Memory B cell (primary cell): ENCODE measurements at regions not wholly inside any gene's neighbourhood (a gene's known extent, or its start where the extent isn't known, plus 50 kb on each side); places are given as distances from the start of the nearest gene placed in this dataset.

ENCODE experiments used
- ATAC-seq: fragments of 150-1000 bp; cut with Tn5 transposase; 2 replicates; pipeline ENCODE4 v1.10.0; 2021; ENCODE audit warnings: low read depth, mild to moderate bottlenecking, moderate library complexity
- DNase-seq, 2 donors: peaks; one replicate each; pipeline ENCODE4 v3.0.0; 2022; ENCODE audit warnings: low spot score in 2 of 2
- H3K27ac Mint-ChIP-seq: one replicate; pipeline ENCODE4 v1.8.0; 2022; ENCODE audit warnings: mild to moderate bottlenecking, moderate library complexity, mixed read lengths
- H3K27me3 Mint-ChIP-seq: one replicate; pipeline ENCODE4 v1.8.0; 2022; ENCODE audit warnings: mixed read lengths
- H3K36me3 Mint-ChIP-seq: one replicate; pipeline ENCODE4 v1.8.0; 2022; ENCODE audit warnings: mild to moderate bottlenecking, mixed read lengths
- H3K4me1 Mint-ChIP-seq: one replicate; pipeline ENCODE4 v1.8.0; 2022; ENCODE audit warnings: mixed read lengths
- H3K4me3 Mint-ChIP-seq: one replicate; pipeline ENCODE4 v1.8.0; 2022; ENCODE audit warnings: mild to moderate bottlenecking, moderate library complexity, mixed read lengths
- H3K9me3 Mint-ChIP-seq: one replicate; pipeline ENCODE4 v1.8.0; 2022; ENCODE audit warnings: mixed read lengths

- no peak for ATAC-seq
- Mint-ChIP-seq H3K4me3 (no peak overlapping the region), H3K36me3 (no peaks in the 10 kb centered on the region), H3K27me3 (peaks cover 9% of the 10 kb centered on the region), H3K27ac (no peak overlapping the region), H3K9me3 (peaks cover 2% of the 10 kb centered on the region), H3K4me1 (no peaks in the 10 kb centered on the region)
- no peak for DNase-seq
Measured at GRCh38 chr15:62564886-62565633, 400.0 kb upstream of the C2CD4B start.

GRCh38 chr15:62565634-62566026 is 400.5 kb upstream of the C2CD4B start:
- Mint-ChIP-seq H3K4me3 (no peak overlapping the region), H3K36me3 (no peaks in the 10 kb centered on the region), H3K27me3 (peaks cover 11% of the 10 kb centered on the region), H3K4me1 (no peaks in the 10 kb centered on the region), H3K9me3 (peaks cover 2% of the 10 kb centered on the region), H3K27ac (no peak overlapping the region)
- ATAC-seq: no peak
- no peak for DNase-seq

GRCh38 chr15:62566248-62566647 is 401.2 kb upstream of the C2CD4B start:
- no peaks in the 10 kb centered on the region for H3K36me3 Mint-ChIP-seq
- peaks cover 2% of the 10 kb centered on the region for H3K9me3 Mint-ChIP-seq
- peaks cover 11% of the 10 kb centered on the region for H3K27me3 Mint-ChIP-seq
- no peak overlapping the region for H3K4me3 Mint-ChIP-seq
- H3K4me1 Mint-ChIP-seq: no peaks in the 10 kb centered on the region
- no peak for DNase-seq
- no peak overlapping the region for H3K27ac Mint-ChIP-seq
- ATAC-seq: no peak

GRCh38 chr15:62567501-62567900 is 402.4 kb upstream of the C2CD4B start:
- H3K27ac Mint-ChIP-seq: no peak overlapping the region
- H3K9me3 Mint-ChIP-seq: peaks cover 2% of the 10 kb centered on the region
- H3K4me3 Mint-ChIP-seq: no peak overlapping the region
- DNase-seq (no peak), ATAC-seq (no peak)
- H3K36me3 Mint-ChIP-seq: no peaks in the 10 kb centered on the region
- peaks cover 11% of the 10 kb centered on the region for H3K27me3 Mint-ChIP-seq
- H3K4me1 Mint-ChIP-seq: no peaks in the 10 kb centered on the region

GRCh38 chr15:62568004-62568403 is 402.9 kb upstream of the C2CD4B start:
- H3K27me3 Mint-ChIP-seq: peaks cover 15% of the 10 kb centered on the region
- no peaks in the 10 kb centered on the region for H3K36me3 Mint-ChIP-seq
- peaks cover under 1% of the 10 kb centered on the region for H3K4me1 Mint-ChIP-seq
- DNase-seq (no peak), ATAC-seq (no peak)
- H3K9me3 Mint-ChIP-seq: peaks cover 2% of the 10 kb centered on the region
- no peak overlapping the region for H3K27ac Mint-ChIP-seq
- no peak overlapping the region for H3K4me3 Mint-ChIP-seq

GRCh38 chr15:62568702-62569101 is 403.6 kb upstream of the C2CD4B start:
- Mint-ChIP-seq H3K9me3 (peaks cover 2% of the 10 kb centered on the region), H3K4me3 (no peak overlapping the region), H3K36me3 (no peaks in the 10 kb centered on the region), H3K4me1 (peaks cover 3% of the 10 kb centered on the region), H3K27ac (no peak overlapping the region), H3K27me3 (peaks cover 13% of the 10 kb centered on the region)
- DNase-seq: no peak
- ATAC-seq: no peak

GRCh38 chr15:62569460-62570404 is 404.6 kb upstream of the C2CD4B start:
- Mint-ChIP-seq H3K4me1 (peaks cover 6% of the 10 kb centered on the region), H3K9me3 (peaks cover 2% of the 10 kb centered on the region), H3K27ac (no peak overlapping the region), H3K27me3 (peaks cover 13% of the 10 kb centered on the region), H3K36me3 (no peaks in the 10 kb centered on the region), H3K4me3 (no peak overlapping the region)
- ATAC-seq: no peak
- no peak for DNase-seq

GRCh38 chr15:62570405-62570783 is 405.3 kb upstream of the C2CD4B start:
- Mint-ChIP-seq H3K27me3 (peaks cover 13% of the 10 kb centered on the region), H3K4me1 (peaks cover 6% of the 10 kb centered on the region), H3K27ac (no peak overlapping the region), H3K9me3 (peaks cover 2% of the 10 kb centered on the region), H3K36me3 (no peaks in the 10 kb centered on the region), H3K4me3 (no peak overlapping the region)
- ATAC-seq: no peak
- DNase-seq: no peak

- peaks cover 6% of the 10 kb centered on the region for H3K4me1 Mint-ChIP-seq
- no peak overlapping the region for H3K27ac Mint-ChIP-seq
- H3K27me3 Mint-ChIP-seq: peaks cover 13% of the 10 kb centered on the region
- no peaks in the 10 kb centered on the region for H3K36me3 Mint-ChIP-seq
- H3K9me3 Mint-ChIP-seq: peaks cover 2% of the 10 kb centered on the region
- DNase-seq (no peak), ATAC-seq (no peak)
- no peak overlapping the region for H3K4me3 Mint-ChIP-seq
Measured at GRCh38 chr15:62571072-62571471, 406.0 kb upstream of the C2CD4B start.

GRCh38 chr15:62572797-62573196 is 407.7 kb upstream of the C2CD4B start:
- peaks cover 2% of the 10 kb centered on the region for H3K9me3 Mint-ChIP-seq
- peaks cover 13% of the 10 kb centered on the region for H3K27me3 Mint-ChIP-seq
- DNase-seq: no peak
- H3K4me1 Mint-ChIP-seq: peaks cover 6% of the 10 kb centered on the region
- H3K27ac Mint-ChIP-seq: no peak overlapping the region
- H3K36me3 Mint-ChIP-seq: no peaks in the 10 kb centered on the region
- ATAC-seq: no peak
- no peak overlapping the region for H3K4me3 Mint-ChIP-seq

GRCh38 chr15:62573876-62574275 is 408.8 kb upstream of the C2CD4B start:
- Mint-ChIP-seq H3K4me1 (peaks cover 8% of the 10 kb centered on the region), H3K36me3 (no peaks in the 10 kb centered on the region), H3K9me3 (peaks cover 2% of the 10 kb centered on the region), H3K27me3 (peaks cover 13% of the 10 kb centered on the region), H3K27ac (no peak overlapping the region), H3K4me3 (no peak overlapping the region)
- DNase-seq: no peak
- no peak for ATAC-seq

- ATAC-seq (no peak), DNase-seq (no peak)
- Mint-ChIP-seq H3K27ac (no peak overlapping the region), H3K27me3 (peaks cover 4% of the 10 kb centered on the region), H3K4me1 (peaks cover 12% of the 10 kb centered on the region), H3K9me3 (no peaks in the 10 kb centered on the region), H3K4me3 (no peak overlapping the region), H3K36me3 (no peaks in the 10 kb centered on the region)
Measured at GRCh38 chr15:62578546-62578945, 413.5 kb upstream of the C2CD4B start.

GRCh38 chr15:62578960-62579359 is 413.9 kb upstream of the C2CD4B start:
- no peaks in the 10 kb centered on the region for H3K9me3 Mint-ChIP-seq
- H3K36me3 Mint-ChIP-seq: no peaks in the 10 kb centered on the region
- peaks cover 4% of the 10 kb centered on the region for H3K27me3 Mint-ChIP-seq
- H3K4me1 Mint-ChIP-seq: peaks cover 11% of the 10 kb centered on the region
- H3K4me3 Mint-ChIP-seq: no peak overlapping the region
- no peak for DNase-seq
- H3K27ac Mint-ChIP-seq: no peak overlapping the region
- peak; percentile 38 for ATAC-seq

- Mint-ChIP-seq H3K9me3 (no peaks in the 10 kb centered on the region), H3K27me3 (peaks cover 4% of the 10 kb centered on the region), H3K36me3 (no peaks in the 10 kb centered on the region), H3K4me3 (no peak overlapping the region), H3K4me1 (peaks cover 9% of the 10 kb centered on the region), H3K27ac (no peak overlapping the region)
- ATAC-seq: no peak
- no peak for DNase-seq
Measured at GRCh38 chr15:62579842-62580241, 414.8 kb upstream of the C2CD4B start.
